ENCODE measurements at regions not wholly inside any gene's neighbourhood (a gene's known extent, or its start where the extent isn't known, plus 50 kb on each side); places are given as distances from the start of the nearest gene placed in this dataset.

DNA sequence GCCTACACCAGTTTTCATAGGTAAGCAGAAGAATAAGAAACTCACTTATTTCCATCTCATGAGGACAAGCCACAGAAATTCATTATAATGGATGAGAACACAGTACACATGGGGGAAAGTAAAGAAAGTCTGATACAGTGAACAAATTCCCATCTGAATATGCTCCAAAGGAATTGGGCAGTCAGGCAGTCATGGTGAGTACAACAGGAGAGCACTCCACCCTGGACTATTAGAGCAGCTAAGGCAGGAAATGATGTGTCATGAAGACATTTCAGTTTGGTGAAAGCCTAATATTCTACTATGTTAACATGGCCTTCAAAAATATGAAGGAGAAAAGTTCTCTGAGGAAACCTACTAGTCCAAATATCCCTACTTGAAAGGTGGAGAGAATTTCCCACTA lies 92.0 kb upstream of the PRDX4 start:
- TF ChIP-seq, protein P1, sequence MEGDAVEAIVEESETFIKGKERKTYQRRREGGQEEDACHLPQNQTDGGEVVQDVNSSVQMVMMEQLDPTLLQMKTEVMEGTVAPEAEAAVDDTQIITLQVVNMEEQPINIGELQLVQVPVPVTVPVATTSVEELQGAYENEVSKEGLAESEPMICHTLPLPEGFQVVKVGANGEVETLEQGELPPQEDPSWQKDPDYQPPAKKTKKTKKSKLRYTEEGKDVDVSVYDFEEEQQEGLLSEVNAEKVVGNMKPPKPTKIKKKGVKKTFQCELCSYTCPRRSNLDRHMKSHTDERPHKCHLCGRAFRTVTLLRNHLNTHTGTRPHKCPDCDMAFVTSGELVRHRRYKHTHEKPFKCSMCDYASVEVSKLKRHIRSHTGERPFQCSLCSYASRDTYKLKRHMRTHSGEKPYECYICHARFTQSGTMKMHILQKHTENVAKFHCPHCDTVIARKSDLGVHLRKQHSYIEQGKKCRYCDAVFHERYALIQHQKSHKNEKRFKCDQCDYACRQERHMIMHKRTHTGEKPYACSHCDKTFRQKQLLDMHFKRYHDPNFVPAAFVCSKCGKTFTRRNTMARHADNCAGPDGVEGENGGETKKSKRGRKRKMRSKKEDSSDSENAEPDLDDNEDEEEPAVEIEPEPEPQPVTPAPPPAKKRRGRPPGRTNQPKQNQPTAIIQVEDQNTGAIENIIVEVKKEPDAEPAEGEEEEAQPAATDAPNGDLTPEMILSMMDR (IDR thresholded peaks at IDR 0.05 in 2 of 3, conservative IDR thresholded peaks at IDR 0.05 in 1 of 3; ENCODE audit: insufficient read depth in 2 of 3, low read depth in 1 of 3, low read length in 3 of 3), result no peak
- TF ChIP-seq POLR2AphosphoS5 (IDR thresholded peaks at IDR 0.05; ENCODE audit: control insufficient read depth, insufficient read depth, low read depth, low read length), result no peak
- no peak for TF ChIP-seq CBFB (CRISPR knock-in tag; IDR thresholded peaks at IDR 0.05)
- TF ChIP-seq, protein P2, sequence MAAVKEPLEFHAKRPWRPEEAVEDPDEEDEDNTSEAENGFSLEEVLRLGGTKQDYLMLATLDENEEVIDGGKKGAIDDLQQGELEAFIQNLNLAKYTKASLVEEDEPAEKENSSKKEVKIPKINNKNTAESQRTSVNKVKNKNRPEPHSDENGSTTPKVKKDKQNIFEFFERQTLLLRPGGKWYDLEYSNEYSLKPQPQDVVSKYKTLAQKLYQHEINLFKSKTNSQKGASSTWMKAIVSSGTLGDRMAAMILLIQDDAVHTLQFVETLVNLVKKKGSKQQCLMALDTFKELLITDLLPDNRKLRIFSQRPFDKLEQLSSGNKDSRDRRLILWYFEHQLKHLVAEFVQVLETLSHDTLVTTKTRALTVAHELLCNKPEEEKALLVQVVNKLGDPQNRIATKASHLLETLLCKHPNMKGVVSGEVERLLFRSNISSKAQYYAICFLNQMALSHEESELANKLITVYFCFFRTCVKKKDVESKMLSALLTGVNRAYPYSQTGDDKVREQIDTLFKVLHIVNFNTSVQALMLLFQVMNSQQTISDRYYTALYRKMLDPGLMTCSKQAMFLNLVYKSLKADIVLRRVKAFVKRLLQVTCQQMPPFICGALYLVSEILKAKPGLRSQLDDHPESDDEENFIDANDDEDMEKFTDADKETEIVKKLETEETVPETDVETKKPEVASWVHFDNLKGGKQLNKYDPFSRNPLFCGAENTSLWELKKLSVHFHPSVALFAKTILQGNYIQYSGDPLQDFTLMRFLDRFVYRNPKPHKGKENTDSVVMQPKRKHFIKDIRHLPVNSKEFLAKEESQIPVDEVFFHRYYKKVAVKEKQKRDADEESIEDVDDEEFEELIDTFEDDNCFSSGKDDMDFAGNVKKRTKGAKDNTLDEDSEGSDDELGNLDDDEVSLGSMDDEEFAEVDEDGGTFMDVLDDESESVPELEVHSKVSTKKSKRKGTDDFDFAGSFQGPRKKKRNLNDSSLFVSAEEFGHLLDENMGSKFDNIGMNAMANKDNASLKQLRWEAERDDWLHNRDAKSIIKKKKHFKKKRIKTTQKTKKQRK (IDR thresholded peaks at IDR 0.05; ENCODE audit: borderline replicate concordance, low read depth, low read length), result no peak
- TF ChIP-seq PHF8 (IDR thresholded peaks at IDR 0.05; ENCODE audit: borderline replicate concordance, low read length), result no peak
- no peak for TF ChIP-seq GABPB1 (CRISPR knock-in tag; IDR thresholded peaks at IDR 0.05)
- TF ChIP-seq, protein P3, sequence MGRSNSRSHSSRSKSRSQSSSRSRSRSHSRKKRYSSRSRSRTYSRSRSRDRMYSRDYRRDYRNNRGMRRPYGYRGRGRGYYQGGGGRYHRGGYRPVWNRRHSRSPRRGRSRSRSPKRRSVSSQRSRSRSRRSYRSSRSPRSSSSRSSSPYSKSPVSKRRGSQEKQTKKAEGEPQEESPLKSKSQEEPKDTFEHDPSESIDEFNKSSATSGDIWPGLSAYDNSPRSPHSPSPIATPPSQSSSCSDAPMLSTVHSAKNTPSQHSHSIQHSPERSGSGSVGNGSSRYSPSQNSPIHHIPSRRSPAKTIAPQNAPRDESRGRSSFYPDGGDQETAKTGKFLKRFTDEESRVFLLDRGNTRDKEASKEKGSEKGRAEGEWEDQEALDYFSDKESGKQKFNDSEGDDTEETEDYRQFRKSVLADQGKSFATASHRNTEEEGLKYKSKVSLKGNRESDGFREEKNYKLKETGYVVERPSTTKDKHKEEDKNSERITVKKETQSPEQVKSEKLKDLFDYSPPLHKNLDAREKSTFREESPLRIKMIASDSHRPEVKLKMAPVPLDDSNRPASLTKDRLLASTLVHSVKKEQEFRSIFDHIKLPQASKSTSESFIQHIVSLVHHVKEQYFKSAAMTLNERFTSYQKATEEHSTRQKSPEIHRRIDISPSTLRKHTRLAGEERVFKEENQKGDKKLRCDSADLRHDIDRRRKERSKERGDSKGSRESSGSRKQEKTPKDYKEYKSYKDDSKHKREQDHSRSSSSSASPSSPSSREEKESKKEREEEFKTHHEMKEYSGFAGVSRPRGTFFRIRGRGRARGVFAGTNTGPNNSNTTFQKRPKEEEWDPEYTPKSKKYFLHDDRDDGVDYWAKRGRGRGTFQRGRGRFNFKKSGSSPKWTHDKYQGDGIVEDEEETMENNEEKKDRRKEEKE (IDR thresholded peaks at IDR 0.05; ENCODE audit: borderline replicate concordance in 1 of 2, control insufficient read depth in 1 of 2, low read depth in 2 of 2, low read length in 1 of 2), result no peak
- no peak for TF ChIP-seq COPS2 (conservative IDR thresholded peaks at IDR 0.05)
- TF ChIP-seq SMARCB1 (IDR thresholded peaks at IDR 0.05; ENCODE audit: insufficient read length, low read depth), result no peak
- TF ChIP-seq STAT5B (CRISPR knock-in tag; IDR thresholded peaks at IDR 0.05), result no peak
- no peak for TF ChIP-seq ZNF274 (IDR thresholded peaks at IDR 0.05; ENCODE audit: borderline replicate concordance, low read depth, low read length)
- no peak for TF ChIP-seq HDAC6 (IDR thresholded peaks at IDR 0.05; ENCODE audit: low read depth, low read length)
- no peak for TF ChIP-seq NRF1 (conservative IDR thresholded peaks at IDR 0.05 in 1 of 2, IDR thresholded peaks at IDR 0.05 in 1 of 2)
- TF ChIP-seq NR3C1 (CRISPR knock-in tag; IDR thresholded peaks at IDR 0.05), result no peak

All from K562 (cell line).